SU-DHL-6 (cell line): ENCODE measurements at regions not wholly inside any gene's neighbourhood (a gene's known extent, or its start where the extent isn't known, plus 50 kb on each side); places are given as distances from the start of the nearest gene placed in this dataset.

Experiments
- H2AFZ ChIP-seq: fragments of 200-600 bp; sonication (generic); 2 replicates; pipeline ENCODE4 v1.6.1; 2014; ENCODE audit warnings: low read depth, mild to moderate bottlenecking, moderate library complexity, mixed read lengths, antibody characterized with exemption, low read length; ENCODE audit not compliant: severe bottlenecking
- H3F3A ChIP-seq: fragments of 200-600 bp; shearing (Covaris generic); 2 replicates; pipeline ENCODE4 v1.6.0; 2016; ENCODE audit warnings: antibody characterized with exemption, mild to moderate bottlenecking; ENCODE audit not compliant: insufficient read depth
- H3K27ac ChIP-seq: fragments of 200-600 bp; sonication (generic); 2 replicates; pipeline ENCODE4 v1.5.1; 2016; ENCODE audit warnings: low read depth, mild to moderate bottlenecking, low read length, moderate library complexity, mixed read lengths
- H3K27me3 ChIP-seq: fragments of 200-600 bp; sonication (generic), shearing (Covaris generic); 2 replicates; pipeline ENCODE4 v1.6.0; 2014; ENCODE audit warnings: mild to moderate bottlenecking, low read length
- H3K36me3 ChIP-seq: fragments of 200-600 bp; sonication (generic); 2 replicates; pipeline ENCODE4 v1.6.1; 2014; ENCODE audit warnings: mild to moderate bottlenecking, low read length, mixed read lengths
- H3K4me2 ChIP-seq: fragments of 300-600, 200-600 bp; shearing (Covaris generic), sonication (generic); 2 replicates; pipeline ENCODE4 v1.6.0; 2014; ENCODE audit warnings: low read length, low read depth, mild to moderate bottlenecking; ENCODE audit not compliant: poor library complexity, severe bottlenecking
- H3K4me3 ChIP-seq: fragments of 200-600 bp; sonication (generic); 2 replicates; pipeline ENCODE4 v1.5.1; 2014; ENCODE audit warnings: antibody characterized with exemption, low read length, mild to moderate bottlenecking, mixed read lengths; ENCODE audit not compliant: insufficient read depth, poor library complexity, severe bottlenecking
- H3K79me2 ChIP-seq: fragments of 200-600 bp; sonication (generic); 2 replicates; pipeline ENCODE4 v1.6.1; 2014; ENCODE audit warnings: mild to moderate bottlenecking, low read length, moderate library complexity; ENCODE audit not compliant: insufficient read depth
- H3K9ac ChIP-seq: fragments of 200-600 bp; sonication (generic); 2 replicates; pipeline ENCODE4 v1.7.0; 2014; ENCODE audit warnings: mild to moderate bottlenecking, low read length
- H3K9me2 ChIP-seq: fragments of 200-600 bp; sonication (generic); replicated peaks from 2 replicates; pipeline ENCODE4 v1.6.1; 2014; ENCODE audit warnings: low read length; ENCODE audit not compliant: insufficient read depth
- H3K9me3 ChIP-seq: fragments of 200-600 bp; sonication (generic); 2 replicates; pipeline ENCODE4 v1.6.1; 2014; ENCODE audit warnings: low read length, mixed read lengths; ENCODE audit not compliant: insufficient read depth
- H4K20me1 ChIP-seq: fragments of 200-600 bp; sonication (generic); 2 replicates; pipeline ENCODE4 v1.6.1; 2014; ENCODE audit warnings: low read depth, mild to moderate bottlenecking, antibody characterized with exemption, low read length, moderate library complexity, mixed read lengths
- EZH2phosphoT487 ChIP-seq: fragments of 200-600 bp; sonication (generic), shearing (Covaris generic); conservative IDR thresholded peaks from 2 replicates; pipeline ENCODE4 v1.6.1; 2018; ENCODE audit warnings: mild to moderate bottlenecking, antibody characterized with exemption, low read length, moderate library complexity, mixed read lengths
- TF ChIP-seq, protein P1 (sequence below): fragments of 200-600 bp; sonication (generic); IDR thresholded peaks from one replicate; pipeline ENCODE4 v1.5.1; 2017; ENCODE audit warnings: antibody characterized with exemption, mild to moderate bottlenecking, low read length, moderate library complexity; ENCODE audit not compliant: insufficient read depth, poor library complexity, severe bottlenecking

- H3K9ac ChIP-seq, result no peak overlapping the region
- H4K20me1 ChIP-seq, result no peaks in the 10 kb centered on the region
- TF ChIP-seq EZH2phosphoT487, result no peak
- TF ChIP-seq, protein P1, sequence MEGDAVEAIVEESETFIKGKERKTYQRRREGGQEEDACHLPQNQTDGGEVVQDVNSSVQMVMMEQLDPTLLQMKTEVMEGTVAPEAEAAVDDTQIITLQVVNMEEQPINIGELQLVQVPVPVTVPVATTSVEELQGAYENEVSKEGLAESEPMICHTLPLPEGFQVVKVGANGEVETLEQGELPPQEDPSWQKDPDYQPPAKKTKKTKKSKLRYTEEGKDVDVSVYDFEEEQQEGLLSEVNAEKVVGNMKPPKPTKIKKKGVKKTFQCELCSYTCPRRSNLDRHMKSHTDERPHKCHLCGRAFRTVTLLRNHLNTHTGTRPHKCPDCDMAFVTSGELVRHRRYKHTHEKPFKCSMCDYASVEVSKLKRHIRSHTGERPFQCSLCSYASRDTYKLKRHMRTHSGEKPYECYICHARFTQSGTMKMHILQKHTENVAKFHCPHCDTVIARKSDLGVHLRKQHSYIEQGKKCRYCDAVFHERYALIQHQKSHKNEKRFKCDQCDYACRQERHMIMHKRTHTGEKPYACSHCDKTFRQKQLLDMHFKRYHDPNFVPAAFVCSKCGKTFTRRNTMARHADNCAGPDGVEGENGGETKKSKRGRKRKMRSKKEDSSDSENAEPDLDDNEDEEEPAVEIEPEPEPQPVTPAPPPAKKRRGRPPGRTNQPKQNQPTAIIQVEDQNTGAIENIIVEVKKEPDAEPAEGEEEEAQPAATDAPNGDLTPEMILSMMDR, result no peak
- no peaks in the 10 kb centered on the region for H3K9me2 ChIP-seq
- H3K36me3 ChIP-seq, result no peaks in the 10 kb centered on the region
- H3K27me3 ChIP-seq, result no peaks in the 10 kb centered on the region
- H3K4me2 ChIP-seq, result no peak overlapping the region
- H3K9me3 ChIP-seq, result no peaks in the 10 kb centered on the region
- no peaks in the 10 kb centered on the region for H3K79me2 ChIP-seq
- no peak overlapping the region for H3K27ac ChIP-seq
- H3K4me3 ChIP-seq, result no peak overlapping the region
- H3F3A ChIP-seq, result no peaks in the 10 kb centered on the region
- no peak overlapping the region for H2AFZ ChIP-seq
Observed at GRCh38 chr13:103291226-103291625, 225.0 kb upstream of the SLC10A2 start.

GRCh38 chr13:103289681-103290080, 223.5 kb upstream of the SLC10A2 start:
- H3K9me3 ChIP-seq, result no peaks in the 10 kb centered on the region
- no peak overlapping the region for H3K9ac ChIP-seq

GRCh38 chr13:103288114-103288513, 221.9 kb upstream of the SLC10A2 start:
- no peak overlapping the region for H3K4me3 ChIP-seq
- no peak overlapping the region for H3K9ac ChIP-seq
- H3K4me2 ChIP-seq, result no peak overlapping the region
- no peaks in the 10 kb centered on the region for H3F3A ChIP-seq
- H4K20me1 ChIP-seq, result no peaks in the 10 kb centered on the region
- TF ChIP-seq, protein P1, result no peak
- no peak for TF ChIP-seq EZH2phosphoT487
- H3K27ac ChIP-seq, result no peak overlapping the region
- no peaks in the 10 kb centered on the region for H3K79me2 ChIP-seq
- H3K27me3 ChIP-seq, result no peaks in the 10 kb centered on the region
- H3K9me3 ChIP-seq, result no peaks in the 10 kb centered on the region
- no peak overlapping the region for H2AFZ ChIP-seq
- no peaks in the 10 kb centered on the region for H3K36me3 ChIP-seq
- H3K9me2 ChIP-seq, result no peaks in the 10 kb centered on the region

More at GRCh38 chr13:103289681-103290080, 223.5 kb upstream of the SLC10A2 start:
- Histone ChIP-seq H3K79me2 (no peaks in the 10 kb centered on the region), H2AFZ (no peak overlapping the region), H3K4me3 (no peak overlapping the region), H3K27me3 (no peaks in the 10 kb centered on the region), H4K20me1 (no peaks in the 10 kb centered on the region), H3K4me2 (no peak overlapping the region), H3K36me3 (no peaks in the 10 kb centered on the region), H3K9me2 (no peaks in the 10 kb centered on the region), H3F3A (no peaks in the 10 kb centered on the region), H3K27ac (no peak overlapping the region)
- TF ChIP-seq, protein P1, result no peak
- no peak for TF ChIP-seq EZH2phosphoT487
